Omental fat pad (tissue), 1 donor: ENCODE measurements at regions not wholly inside any gene's neighbourhood (a gene's known extent, or its start where the extent isn't known, plus 50 kb on each side); places are given as distances from the start of the nearest gene placed in this dataset.
A peak's percentile ranks its signal among the peaks of the same experiment; 100 is the strongest.
"Not testable (repeated sequence)": the region's sequence is repeated elsewhere in the genome, so short reads cannot be mapped to it uniquely, and the experiment has no call there.

ENCODE experiments used
- ATAC-seq: fragments of 150-250 bp; one replicate; pipeline ENCODE4 v1.9.1; 2016; ENCODE audit warnings: mild to moderate bottlenecking, moderate library complexity; ENCODE audit not compliant: low FRiP score
- DNase-seq: peaks from one replicate; pipeline ENCODE4 v3.0.0-alpha.2; 2019; ENCODE audit warnings: low spot score

DNA sequence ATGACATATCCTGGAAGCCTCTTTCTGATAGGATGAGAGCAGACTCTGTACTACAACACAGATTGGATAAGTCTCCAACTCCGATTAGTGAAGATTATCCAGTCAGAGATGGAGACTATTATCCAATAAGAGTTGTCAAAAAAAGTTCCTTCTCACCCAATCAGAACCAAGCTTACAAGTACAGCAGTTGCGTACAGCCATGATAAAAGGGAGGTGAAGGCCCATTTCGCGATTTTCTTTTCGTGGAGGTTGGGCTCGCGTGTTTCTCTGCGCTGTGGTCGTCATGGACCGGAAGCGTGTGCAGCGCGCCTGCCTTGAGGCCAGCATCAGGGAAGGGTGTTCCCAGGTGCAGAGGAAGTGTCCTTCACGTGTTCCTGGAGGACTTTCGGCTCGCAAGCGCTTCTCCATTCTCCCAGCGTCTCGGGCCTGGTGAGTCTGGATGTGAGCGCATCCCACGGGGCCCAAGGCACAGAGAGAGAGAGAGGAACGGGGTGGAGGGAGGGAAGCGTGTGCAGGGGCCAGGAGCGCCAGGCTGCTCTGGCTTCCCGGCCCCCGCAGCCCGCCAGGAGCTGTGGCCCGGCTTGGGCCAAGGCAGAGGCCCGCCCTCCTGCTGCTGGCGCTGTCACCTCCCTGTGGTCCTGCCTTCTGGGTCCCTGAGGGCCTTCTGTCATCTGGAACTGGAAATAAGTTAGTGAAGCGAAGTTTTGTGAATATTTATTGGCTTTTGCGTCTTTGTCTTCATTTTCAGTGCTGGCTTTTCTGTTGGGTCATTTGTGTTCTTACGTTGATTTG, 53.9 kb downstream of the CDRT15L2 start:
- ATAC-seq, DNase-seq: not testable (repeated sequence)

DNA sequence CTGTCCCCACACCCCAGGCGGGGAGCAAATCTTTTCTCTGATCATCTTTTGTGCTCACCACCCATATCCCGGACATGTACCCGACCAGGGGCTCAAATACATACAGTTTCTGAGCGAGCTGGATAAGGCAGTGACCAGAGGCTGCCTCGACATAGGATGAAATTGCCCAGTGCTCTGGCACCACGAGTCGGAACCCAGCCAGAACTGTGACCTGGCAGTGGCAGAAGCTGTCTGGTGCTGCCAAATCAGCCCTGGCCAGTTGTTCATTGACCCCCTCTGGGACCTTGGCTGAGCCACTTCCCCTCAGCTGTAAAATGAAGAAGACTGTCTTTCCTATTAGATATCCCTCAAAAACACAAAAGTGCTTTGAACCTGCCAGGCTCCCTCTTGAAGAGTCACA, 60.6 kb downstream of the CDRT15L2 start:
- ATAC-seq, DNase-seq: not testable (repeated sequence)

DNA sequence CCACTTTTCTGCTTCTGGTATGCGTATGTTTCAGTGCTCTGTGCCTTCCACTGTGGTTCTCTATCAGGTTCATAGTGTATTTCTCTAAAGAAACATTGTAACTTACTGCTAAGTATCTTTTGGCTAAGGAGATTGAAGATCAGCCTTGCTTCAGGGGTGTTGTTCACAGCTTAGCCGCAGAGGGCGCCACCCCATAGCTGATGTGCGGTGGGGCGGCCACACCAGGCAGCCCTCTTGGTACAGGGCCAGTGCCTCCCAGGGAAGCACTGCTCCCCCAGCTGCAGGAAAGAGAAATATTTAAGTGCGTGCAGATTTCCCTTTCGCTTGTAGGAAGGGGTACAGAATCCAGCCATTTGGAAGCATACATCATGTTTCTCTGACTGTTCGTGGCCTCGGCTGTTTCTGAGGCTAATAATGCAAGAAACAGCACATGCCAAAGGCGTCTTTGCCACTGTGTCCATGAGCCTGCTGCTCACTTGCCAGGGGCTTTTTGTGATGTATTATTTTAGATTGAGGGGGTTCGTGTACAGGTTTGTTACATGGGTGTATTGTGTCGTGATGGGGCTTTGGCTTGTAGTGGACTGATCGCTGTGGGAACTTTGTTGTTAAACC, 67.2 kb downstream of the CDRT15L2 start:
- not testable (repeated sequence) for ATAC-seq
- peak; percentile 25 for DNase-seq

DNA sequence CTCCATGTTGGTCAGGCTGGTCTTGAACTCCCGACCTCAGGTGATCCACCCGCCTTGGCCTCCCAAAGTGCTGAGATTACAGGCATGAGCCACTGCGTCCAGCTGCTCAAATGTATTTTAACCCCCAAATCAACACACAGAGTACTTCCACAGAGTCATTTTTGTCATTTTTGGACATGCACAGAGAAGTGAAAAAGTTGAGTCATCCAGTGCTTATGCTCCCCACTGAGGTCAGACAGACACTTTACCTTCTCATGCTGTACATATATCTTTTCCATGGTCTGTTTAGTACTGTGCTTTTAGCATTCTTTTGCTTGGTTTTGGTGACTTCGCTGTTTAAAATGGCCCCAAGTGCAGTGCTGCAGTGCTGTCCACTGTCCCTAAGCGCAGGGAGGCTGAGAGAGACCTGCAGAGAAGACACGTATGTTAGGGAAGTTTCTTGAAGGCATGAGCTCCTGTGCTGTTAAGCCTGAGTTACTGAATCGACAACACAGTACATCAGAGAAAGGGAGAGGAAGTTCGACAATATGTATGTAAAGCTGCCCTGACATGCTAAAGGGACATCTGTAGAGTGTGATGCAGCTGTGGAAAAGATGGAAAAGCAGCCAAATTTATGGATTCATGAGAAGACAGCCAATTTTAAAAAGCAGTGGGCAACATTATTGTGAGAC, 69.7 kb downstream of the CDRT15L2 start:
- DNase-seq, ATAC-seq: not testable (repeated sequence)

DNA sequence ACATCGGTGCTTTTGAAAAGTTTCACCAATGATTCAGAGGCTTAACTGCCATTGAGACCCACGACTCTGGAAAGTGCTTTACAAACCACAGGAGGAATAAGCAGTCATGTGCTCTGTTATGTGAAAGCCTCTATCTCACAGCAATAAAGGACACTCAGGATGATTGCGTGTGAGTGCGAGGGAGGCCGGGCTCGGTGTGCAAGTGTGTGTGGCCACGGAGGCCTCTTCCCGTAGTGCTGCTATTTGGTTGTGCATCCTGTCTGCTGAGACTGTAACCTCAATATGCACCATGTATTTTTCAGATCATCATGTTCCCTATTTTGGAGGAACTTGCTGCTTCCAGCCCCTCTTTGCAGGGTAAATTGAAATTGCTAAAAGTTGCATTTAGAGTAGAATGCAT, 71.5 kb downstream of the CDRT15L2 start:
- ATAC-seq, DNase-seq: not testable (repeated sequence)

DNA sequence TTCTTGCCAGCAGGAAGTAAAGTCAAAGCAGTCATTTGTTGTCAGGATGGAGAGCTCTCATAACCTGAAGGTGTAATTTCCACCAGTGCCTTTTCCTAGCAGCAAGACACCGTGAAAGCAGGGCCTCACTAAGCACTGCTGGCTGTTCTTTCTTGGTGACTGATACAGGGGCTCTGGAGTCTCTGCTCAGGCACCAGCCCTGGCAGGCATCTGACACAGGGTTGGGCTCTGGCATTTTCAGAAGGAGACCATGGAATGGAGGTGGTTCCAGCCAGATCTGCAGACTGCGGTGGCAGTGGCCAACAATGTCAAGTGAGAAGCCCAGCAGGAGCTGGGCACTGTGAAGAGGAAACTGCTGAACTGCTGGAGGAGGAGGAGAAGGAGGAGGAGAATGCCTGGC, 72.2 kb downstream of the CDRT15L2 start:
- ATAC-seq, DNase-seq: not testable (repeated sequence)

DNA sequence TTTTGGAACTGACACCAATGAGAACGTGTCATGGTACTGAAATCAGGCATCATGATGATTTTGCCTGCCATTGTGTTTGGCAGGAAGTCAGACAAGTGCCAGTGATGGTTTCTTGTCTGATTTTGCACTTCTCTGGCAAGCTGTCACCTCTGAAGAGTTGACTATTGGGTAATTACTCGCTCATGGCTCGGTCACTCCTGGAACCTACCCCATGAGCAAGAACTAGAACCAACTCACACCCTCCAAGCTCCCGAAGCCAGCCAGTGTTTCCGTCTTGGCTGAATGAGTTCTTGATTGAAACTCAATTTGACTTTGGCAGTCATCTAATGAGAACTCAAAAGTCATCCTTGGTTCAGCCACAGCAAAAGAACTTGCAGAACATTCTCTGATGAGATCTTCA, 73.9 kb downstream of the CDRT15L2 start:
- ATAC-seq, DNase-seq: not testable (repeated sequence)

DNA sequence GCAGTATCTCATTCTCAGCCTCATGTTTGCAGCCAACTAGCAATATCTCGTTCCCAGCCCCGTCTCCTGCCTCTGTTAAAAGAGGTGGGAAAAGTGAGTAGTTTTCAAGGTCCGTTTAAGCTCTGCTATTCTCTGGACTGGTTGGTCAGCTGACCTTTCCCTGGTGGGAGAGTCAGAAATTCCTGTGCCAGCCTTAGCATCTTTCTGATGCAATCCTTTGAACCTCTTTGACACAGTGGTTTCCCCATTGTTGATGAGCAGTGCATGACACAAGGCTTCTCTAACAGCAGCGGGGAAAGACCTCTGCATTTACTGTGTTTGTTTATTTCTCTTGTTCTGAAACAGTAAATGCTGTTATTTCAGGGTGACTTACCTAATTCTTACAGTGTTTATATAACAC, 74.6 kb downstream of the CDRT15L2 start:
- not testable (repeated sequence) for DNase-seq, ATAC-seq

DNA sequence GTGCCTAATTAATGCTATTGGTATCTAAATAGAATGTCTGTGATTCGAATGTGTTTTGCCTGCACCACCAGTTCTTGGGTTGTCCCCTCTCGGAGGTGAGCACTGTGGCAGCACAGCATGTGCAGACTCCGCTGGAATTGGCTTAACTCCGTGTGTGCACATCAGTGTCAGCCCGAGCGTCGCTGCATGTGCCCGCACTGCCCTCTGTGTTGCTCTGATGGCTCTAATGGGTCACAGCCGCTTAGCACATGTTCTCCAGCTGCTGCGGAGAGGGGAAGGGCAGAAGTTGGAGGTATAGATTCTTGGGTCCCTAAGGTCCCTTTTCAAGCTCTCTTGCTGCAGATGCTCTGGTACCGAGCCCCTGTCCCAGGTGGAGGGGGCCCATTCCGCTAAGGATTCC, 75.1 kb downstream of the CDRT15L2 start:
- ATAC-seq, DNase-seq: not testable (repeated sequence)

DNA sequence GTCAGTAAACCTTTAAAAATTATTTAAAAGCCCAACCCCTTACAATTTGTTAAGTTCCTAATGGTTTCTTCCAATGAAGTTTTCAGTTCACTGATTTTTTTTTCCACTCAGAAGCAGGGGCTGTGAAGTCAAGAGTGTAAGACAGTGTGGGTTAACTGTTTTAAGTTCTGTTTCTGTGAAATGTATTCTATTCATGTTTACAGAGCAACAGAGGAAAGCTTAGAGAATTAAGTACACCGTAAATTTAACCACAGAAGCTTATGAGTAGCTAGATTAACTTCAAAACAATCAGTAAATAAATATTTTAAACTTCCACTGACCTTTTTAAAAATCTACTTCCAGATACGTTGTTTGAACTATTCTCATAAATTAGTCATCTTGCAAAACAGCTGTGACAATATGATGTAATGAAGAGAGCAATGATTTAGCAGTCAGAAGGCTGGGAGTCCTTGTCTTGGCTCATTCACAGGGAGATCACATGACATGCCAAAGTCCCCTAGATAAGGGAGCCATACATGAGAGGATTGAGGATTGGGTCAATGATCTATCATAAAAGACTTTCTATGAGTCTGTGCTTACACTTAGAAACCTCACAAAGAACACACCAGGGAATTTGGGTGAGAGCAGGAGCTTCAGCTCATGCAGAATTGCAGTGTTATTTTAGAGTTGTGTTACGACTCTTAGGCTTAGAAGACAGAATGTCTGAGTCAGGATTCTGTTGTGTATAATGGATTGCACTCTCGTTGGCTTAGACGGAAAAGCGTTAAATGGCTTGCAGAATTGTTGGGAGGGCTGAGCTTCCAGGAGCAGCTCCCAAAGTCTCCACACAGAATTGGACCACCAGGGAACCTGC, 85.8 kb downstream of the CDRT15L2 start:
- peak; percentile 85 for ATAC-seq
- DNase-seq: not testable (repeated sequence)

DNA sequence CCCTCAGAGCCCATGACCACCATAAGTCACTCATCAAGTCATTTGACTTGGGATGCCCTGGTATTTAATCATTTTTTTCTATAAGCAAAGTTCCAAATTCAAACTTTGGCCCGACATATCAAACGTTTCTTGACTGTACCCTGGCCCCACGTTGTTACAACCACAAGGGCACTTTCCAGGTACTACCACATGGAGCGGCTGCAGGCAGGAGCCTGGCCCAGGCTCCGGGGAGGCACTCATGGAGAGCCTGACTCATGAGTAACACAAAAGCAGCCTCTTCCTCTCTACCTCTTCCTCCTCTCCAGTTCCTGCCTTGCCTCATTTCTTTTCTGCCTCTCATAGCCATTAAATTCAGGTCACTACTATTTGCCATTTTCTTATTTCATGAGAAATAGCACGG, 87.2 kb downstream of the CDRT15L2 start:
- not testable (repeated sequence) for ATAC-seq, DNase-seq

DNA sequence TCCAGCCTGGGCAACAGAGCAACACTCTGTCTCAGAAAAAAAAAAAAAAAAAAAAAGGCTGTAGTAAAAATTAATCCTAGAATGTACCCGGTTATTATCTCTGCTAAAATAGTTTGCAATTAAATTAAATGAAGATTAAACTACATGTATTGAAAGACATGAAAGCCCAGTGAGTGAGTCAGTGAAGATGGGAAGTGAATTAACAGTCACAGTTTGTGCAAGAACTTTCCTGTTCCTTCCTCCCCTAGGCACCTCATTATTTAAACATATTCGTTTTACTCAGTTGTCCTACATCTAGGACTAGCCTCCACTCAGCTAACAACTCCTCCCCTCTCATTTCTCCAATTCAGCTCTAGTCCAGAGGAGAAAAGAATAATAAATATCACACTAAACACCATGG, 88.2 kb downstream of the CDRT15L2 start:
- not testable (repeated sequence) for DNase-seq, ATAC-seq

DNA sequence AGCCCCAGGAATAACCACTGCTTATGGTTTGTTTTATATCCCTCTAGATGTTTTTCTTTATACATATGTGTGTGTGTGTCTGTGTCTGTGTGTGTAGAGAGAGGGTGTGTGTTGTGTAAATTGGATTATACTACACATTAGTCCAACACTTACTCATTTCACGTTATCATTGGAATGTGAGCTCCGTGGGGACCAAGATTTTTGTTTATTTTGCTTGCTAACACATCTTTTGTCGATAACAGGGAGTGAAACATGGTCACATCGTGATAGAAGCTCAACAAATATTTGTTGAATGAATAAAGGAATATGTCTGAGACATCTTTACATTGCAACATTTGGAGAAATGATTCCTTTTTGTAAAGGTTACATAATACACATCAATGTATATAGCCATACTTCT, 88.8 kb downstream of the CDRT15L2 start:
- not testable (repeated sequence) for DNase-seq

DNA sequence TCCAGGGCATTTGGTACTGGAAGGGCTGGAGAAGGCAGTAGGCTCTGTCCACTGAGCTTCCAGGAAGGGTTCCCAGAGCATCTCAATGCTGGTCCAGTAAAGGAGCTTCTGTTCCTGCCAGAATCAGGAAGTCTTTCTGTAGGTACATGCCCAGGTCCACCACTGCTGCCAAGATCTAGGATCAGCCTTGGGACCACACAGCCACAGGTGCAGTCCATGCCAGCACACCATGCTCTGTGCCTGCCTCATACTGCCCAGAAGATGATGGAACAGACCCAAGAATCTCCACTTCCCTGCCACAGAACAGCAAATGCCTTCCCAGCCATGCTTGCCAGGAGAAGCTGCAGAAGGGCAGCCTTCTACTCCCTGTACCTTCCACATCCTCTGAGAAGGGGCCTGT, 89.3 kb downstream of the CDRT15L2 start:
- DNase-seq, ATAC-seq: not testable (repeated sequence)

More for the DNA sequence above, 88.8 kb downstream of the CDRT15L2 start:
- ATAC-seq: not testable (repeated sequence)

DNA sequence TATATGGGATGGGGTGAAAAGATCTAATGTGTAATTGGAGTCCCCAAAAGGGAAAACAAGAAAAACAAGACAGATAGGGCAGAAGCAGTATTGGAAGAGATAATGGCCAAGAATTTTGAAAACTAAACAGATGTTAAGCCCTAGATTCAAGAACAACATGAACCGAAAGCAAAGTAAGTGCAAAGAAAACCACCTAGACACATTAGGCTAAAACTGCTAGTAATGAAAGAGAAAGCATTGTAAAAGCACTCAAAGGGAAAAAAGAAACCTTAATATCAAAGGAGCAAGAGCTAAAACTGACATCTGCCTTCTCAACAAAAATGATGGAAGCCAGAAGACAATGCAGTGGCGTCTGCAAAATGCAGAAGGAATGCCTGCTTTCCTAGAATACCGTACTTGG, 91.0 kb downstream of the CDRT15L2 start:
- not testable (repeated sequence) for DNase-seq, ATAC-seq

DNA sequence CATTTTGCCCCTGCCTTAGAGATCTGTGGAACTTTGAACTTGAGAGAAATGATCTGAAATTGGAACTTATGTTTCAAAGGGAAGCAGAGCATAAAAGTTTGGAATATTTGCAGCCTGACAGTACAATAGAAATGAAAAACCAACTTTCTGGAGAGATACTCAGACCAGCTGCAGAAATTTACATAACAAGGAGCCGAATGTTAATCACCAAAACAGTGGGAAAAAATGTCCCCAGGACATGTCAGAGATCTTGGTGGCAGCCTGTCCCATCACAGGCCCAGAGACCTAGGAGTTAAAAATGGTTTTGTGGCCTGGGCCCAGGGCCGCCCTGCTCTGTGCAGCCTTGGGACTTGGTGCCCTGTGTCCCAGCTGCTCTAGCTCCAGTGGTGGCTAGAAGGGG, 94.8 kb downstream of the CDRT15L2 start:
- not testable (repeated sequence) for DNase-seq, ATAC-seq

DNA sequence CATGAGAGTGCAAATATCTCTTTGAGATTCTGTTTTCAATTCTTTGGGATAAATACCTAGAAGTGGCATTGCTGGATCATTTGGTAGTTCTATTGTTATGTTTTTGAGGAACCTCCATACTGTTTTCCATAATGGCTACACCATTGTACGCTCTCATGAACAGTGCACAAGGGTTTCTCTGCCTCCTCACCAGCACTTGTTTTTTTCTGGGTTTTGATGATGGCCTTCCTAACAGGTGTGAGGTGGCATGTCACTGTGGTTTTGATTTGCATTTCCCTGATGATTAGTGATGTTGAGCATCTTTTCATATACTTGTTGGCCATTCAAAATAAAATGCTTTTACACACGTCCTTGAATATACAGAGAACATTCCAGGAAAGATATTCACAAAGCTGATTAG, 96.2 kb downstream of the CDRT15L2 start:
- ATAC-seq, DNase-seq: not testable (repeated sequence)

DNA sequence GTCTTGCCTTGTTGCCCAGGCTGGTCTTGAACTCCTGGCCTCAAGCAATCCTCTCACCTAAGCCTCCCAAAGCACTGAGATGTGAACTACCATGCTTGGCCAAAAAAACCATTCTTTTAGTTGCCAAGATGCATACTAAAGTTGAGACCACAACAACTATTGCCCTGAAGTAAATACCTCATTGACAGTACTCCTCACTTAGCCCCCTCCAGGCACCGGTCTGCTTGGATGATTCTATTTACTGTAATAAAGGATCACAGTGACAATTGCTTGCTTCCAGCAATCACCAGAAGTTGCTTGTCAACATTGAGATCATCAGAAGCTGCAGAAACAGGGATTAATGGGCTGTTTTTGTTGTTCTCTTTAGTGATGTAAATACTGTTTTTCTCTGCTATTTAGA, 97.1 kb downstream of the CDRT15L2 start:
- ATAC-seq, DNase-seq: not testable (repeated sequence)

DNA sequence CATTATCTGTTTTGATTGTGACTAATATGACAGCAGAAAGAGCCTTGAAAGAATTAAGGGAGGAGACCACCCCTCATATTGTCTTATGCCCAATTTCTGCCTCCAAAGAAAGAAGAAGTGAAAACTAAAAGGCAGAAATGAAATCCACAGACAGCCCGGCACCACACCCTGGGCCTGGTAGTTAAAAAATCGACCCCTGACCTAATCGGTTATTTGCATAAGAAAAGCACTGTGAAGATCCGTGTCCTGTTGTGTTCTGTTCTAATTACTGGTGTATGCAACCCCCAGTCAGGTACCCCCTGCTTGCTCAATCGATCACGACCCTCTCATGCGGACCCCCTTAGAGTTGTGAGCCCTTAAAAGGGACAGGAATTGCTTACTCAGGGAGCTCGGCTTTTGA, 97.9 kb downstream of the CDRT15L2 start:
- not testable (repeated sequence) for DNase-seq, ATAC-seq
